ENCODE measurements at regions not wholly inside any gene's neighbourhood (a gene's known extent, or its start where the extent isn't known, plus 50 kb on each side); places are given as distances from the start of the nearest gene placed in this dataset.
"Not testable (repeated sequence)": the region's sequence is repeated elsewhere in the genome, so short reads cannot be mapped to it uniquely, and the experiment has no call there.

- H3K4me1 Mint-ChIP-seq (ENCODE audit: low read depth), result peaks cover 10% of the 10 kb centered on the region
- not testable (repeated sequence) for H3K9me3 Mint-ChIP-seq; DNase-seq; H3K4me3 Mint-ChIP-seq; H3K36me3 Mint-ChIP-seq (ENCODE audit: low read depth); H3K27ac Mint-ChIP-seq
- H3K27me3 Mint-ChIP-seq, result peaks cover 43% of the 10 kb centered on the region
Observed at GRCh38 chr6:165836648-165837047, 173.6 kb upstream of the PDE10A start.

GRCh38 chr6:165835410-165835851 lies 172.4 kb upstream of the PDE10A start:
- H3K9me3 Mint-ChIP-seq, result no peaks in the 10 kb centered on the region
- peaks cover 43% of the 10 kb centered on the region for H3K27me3 Mint-ChIP-seq
- H3K36me3 Mint-ChIP-seq (ENCODE audit: low read depth), result no peaks in the 10 kb centered on the region
- DNase-seq, result no peak
- no peak overlapping the region for H3K4me3 Mint-ChIP-seq
- H3K27ac Mint-ChIP-seq, result no peak overlapping the region
- peaks cover 11% of the 10 kb centered on the region for H3K4me1 Mint-ChIP-seq (ENCODE audit: low read depth)

DNA sequence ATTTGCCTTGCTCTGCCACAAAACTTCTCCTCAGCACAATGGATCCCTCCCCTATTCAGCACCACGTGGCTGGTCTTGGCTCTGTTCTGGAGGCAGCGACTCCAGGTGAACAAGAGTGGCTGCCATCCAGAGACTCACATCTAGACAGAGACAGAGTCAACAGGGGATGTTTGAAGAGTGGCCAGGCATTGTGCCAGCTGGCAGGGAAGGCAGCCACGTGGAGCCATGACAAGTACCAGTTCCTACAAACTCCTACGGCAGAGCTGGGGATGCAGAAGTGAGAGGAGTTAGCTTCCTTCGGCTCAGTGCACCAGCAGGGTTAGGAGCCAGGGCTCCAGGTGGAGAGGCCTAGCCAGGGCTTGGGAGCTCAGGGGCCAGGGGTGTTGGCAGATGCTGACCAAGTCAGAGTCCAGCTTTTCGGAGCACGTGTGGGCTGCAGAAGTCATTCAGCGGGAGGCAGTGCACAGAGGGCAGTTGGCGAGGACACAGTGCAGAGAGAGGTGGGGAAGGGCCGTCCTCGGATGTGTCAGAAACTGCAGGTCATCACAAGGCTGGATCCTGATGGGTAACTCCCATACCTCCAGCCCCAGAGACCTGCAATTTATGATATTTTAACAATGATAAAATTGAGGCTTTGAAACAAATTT lies 171.7 kb upstream of the PDE10A start:
- Mint-ChIP-seq H3K4me3 (no peak overlapping the region), H3K27ac (no peak overlapping the region), H3K27me3 (peaks cover 46% of the 10 kb centered on the region), H3K4me1 (ENCODE audit: low read depth) (peaks cover 11% of the 10 kb centered on the region), H3K36me3 (ENCODE audit: low read depth) (no peaks in the 10 kb centered on the region), H3K9me3 (no peaks in the 10 kb centered on the region)
- no peak for DNase-seq

DNA sequence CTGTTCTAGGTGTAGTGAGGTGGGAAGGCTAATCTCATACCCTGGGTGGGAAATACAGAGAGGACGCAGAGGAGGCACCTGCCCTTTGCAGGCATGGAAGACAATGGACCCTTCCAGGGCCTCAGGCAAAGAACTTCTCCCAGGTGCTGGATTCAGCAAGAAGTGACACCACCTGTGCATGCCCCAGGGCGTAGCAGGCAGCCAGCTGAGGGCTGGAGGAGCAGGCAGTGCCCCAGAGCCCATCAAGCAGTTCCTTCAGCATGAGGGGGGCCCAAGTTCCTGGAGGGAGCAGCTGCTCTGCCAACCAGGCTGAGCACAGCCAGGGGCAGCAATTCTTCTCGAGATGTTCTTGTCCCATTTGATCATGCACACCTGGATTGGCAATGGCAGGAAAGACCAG lies 170.3 kb upstream of the PDE10A start:
- no peaks in the 10 kb centered on the region for H3K36me3 Mint-ChIP-seq (ENCODE audit: low read depth)
- peaks cover 50% of the 10 kb centered on the region for H3K27me3 Mint-ChIP-seq
- no peak overlapping the region for H3K27ac Mint-ChIP-seq
- no peaks in the 10 kb centered on the region for H3K9me3 Mint-ChIP-seq
- DNase-seq, result no peak
- peaks cover 11% of the 10 kb centered on the region for H3K4me1 Mint-ChIP-seq (ENCODE audit: low read depth)
- no peak overlapping the region for H3K4me3 Mint-ChIP-seq

GRCh38 chr6:165831812-165832510 lies 168.9 kb upstream of the PDE10A start:
- H3K4me1 Mint-ChIP-seq (ENCODE audit: low read depth), result peaks cover 11% of the 10 kb centered on the region
- no peak overlapping the region for H3K4me3 Mint-ChIP-seq
- H3K27ac Mint-ChIP-seq, result no peak overlapping the region
- DNase-seq, result no peak
- no peaks in the 10 kb centered on the region for H3K36me3 Mint-ChIP-seq (ENCODE audit: low read depth)
- H3K27me3 Mint-ChIP-seq, result peaks cover 58% of the 10 kb centered on the region
- H3K9me3 Mint-ChIP-seq, result no peaks in the 10 kb centered on the region

GRCh38 chr6:165830761-165831160 lies 167.7 kb upstream of the PDE10A start:
- no peak for DNase-seq
- H3K36me3 Mint-ChIP-seq (ENCODE audit: low read depth), result no peaks in the 10 kb centered on the region
- no peaks in the 10 kb centered on the region for H3K9me3 Mint-ChIP-seq
- H3K4me3 Mint-ChIP-seq, result no peak overlapping the region
- peaks cover 57% of the 10 kb centered on the region for H3K27me3 Mint-ChIP-seq
- H3K4me1 Mint-ChIP-seq (ENCODE audit: low read depth), result peaks cover 11% of the 10 kb centered on the region
- H3K27ac Mint-ChIP-seq, result no peak overlapping the region

DNA sequence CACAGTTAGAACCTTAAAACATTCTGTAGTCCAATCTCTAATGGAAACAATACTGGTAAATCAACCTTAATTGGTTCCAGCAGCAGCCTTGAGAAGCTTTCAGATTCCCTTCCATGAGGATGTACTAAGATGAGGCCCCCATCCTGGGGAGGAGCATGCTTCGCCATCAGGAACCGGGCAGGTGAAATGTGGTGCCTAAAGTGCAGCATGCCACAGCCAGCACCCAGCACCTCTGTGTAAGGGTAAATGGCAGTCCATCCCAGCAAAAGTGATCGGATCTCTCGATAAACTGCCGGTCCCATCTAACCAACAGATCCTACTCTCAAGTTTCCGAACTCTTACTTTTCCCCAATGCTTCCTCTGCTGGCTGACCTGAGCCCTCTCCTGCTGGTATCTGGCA lies 166.3 kb upstream of the PDE10A start:
- peaks cover 45% of the 10 kb centered on the region for H3K27me3 Mint-ChIP-seq

GRCh38 chr6:165827190-165827518 lies 164.1 kb upstream of the PDE10A start:
- no peak overlapping the region for H3K27ac Mint-ChIP-seq
- peaks cover 24% of the 10 kb centered on the region for H3K27me3 Mint-ChIP-seq
- H3K4me3 Mint-ChIP-seq, result no peak overlapping the region
- H3K36me3 Mint-ChIP-seq (ENCODE audit: low read depth), result no peaks in the 10 kb centered on the region
- H3K4me1 Mint-ChIP-seq (ENCODE audit: low read depth), result peaks cover 4% of the 10 kb centered on the region
- DNase-seq, result no peak
- no peaks in the 10 kb centered on the region for H3K9me3 Mint-ChIP-seq

More for the DNA sequence above, 166.3 kb upstream of the PDE10A start:
- Mint-ChIP-seq H3K4me1 (ENCODE audit: low read depth) (peaks cover 11% of the 10 kb centered on the region), H3K27ac (no peak overlapping the region), H3K36me3 (ENCODE audit: low read depth) (no peaks in the 10 kb centered on the region), H3K9me3 (no peaks in the 10 kb centered on the region), H3K4me3 (no peak overlapping the region)
- DNase-seq, result no peak

- Mint-ChIP-seq H3K27ac (no peak overlapping the region), H3K4me1 (ENCODE audit: low read depth) (peaks cover under 1% of the 10 kb centered on the region), H3K4me3 (no peak overlapping the region)
Observed at GRCh38 chr6:165826487-165827189, 163.6 kb upstream of the PDE10A start.

GRCh38 chr6:165825256-165825815 lies 162.3 kb upstream of the PDE10A start:
- Mint-ChIP-seq H3K9me3 (no peaks in the 10 kb centered on the region), H3K27me3 (peaks cover 31% of the 10 kb centered on the region), H3K36me3 (ENCODE audit: low read depth) (no peaks in the 10 kb centered on the region), H3K4me1 (ENCODE audit: low read depth) (no peaks in the 10 kb centered on the region), H3K27ac (no peak overlapping the region), H3K4me3 (no peak overlapping the region)
- DNase-seq, result no peak

More at GRCh38 chr6:165826487-165827189, 163.6 kb upstream of the PDE10A start:
- Mint-ChIP-seq H3K9me3 (no peaks in the 10 kb centered on the region), H3K27me3 (peaks cover 24% of the 10 kb centered on the region), H3K36me3 (ENCODE audit: low read depth) (no peaks in the 10 kb centered on the region)
- no peak for DNase-seq

GRCh38 chr6:165823609-165824326 lies 160.7 kb upstream of the PDE10A start:
- Mint-ChIP-seq H3K36me3 (ENCODE audit: low read depth) (no peaks in the 10 kb centered on the region), H3K27ac (no peak overlapping the region), H3K4me3 (no peak overlapping the region), H3K9me3 (no peaks in the 10 kb centered on the region), H3K4me1 (ENCODE audit: low read depth) (no peaks in the 10 kb centered on the region), H3K27me3 (peaks cover 31% of the 10 kb centered on the region)
- DNase-seq, result no peak

DNA sequence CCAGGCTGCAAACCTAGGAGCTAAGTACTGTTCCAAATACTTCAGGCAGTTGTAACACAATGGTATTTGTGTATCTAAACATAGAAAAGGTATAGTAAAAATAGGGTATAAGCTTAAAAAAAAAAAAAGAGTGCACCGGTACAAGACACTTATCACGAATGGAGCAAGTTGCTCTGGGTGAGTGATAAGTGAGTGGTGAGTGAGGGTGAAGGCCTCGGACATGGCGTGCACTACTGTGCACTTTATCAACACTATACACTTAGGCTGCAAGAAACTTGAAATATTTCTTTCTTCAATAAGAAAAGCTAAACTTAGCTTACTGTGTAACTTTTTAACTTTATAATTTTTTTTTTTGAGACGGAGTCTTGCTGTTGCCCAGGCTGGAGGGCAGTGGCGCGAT lies 159.5 kb upstream of the PDE10A start:
- Mint-ChIP-seq H3K27ac (no peak overlapping the region), H3K4me3 (no peak overlapping the region), H3K27me3 (peaks cover 33% of the 10 kb centered on the region), H3K4me1 (ENCODE audit: low read depth) (no peaks in the 10 kb centered on the region), H3K36me3 (ENCODE audit: low read depth) (no peaks in the 10 kb centered on the region), H3K9me3 (no peaks in the 10 kb centered on the region)
- DNase-seq, result no peak

DNA sequence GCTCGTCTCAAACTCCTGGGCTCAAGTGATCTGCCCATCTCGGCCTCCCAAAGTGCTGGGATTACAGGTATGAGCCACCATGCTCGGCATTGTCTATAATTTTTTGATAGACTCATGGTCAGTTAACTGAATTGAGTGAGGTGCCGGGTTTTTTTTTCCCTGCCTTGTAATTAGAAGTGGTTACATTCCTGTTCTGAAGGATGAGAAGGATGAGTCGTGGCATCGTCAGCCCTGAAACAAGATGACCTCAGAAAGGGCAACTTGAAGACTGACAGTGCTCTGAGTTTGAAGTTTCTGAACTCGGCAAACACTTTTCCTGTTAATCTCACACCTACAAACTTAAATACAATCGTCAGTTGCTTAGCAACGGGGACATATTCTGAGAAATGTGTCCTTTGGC lies 158.7 kb upstream of the PDE10A start:
- peaks cover 35% of the 10 kb centered on the region for H3K27me3 Mint-ChIP-seq
- H3K9me3 Mint-ChIP-seq, result no peaks in the 10 kb centered on the region
- no peak for DNase-seq
- no peaks in the 10 kb centered on the region for H3K4me1 Mint-ChIP-seq (ENCODE audit: low read depth)
- no peaks in the 10 kb centered on the region for H3K36me3 Mint-ChIP-seq (ENCODE audit: low read depth)
- H3K27ac Mint-ChIP-seq, result no peak overlapping the region
- H3K4me3 Mint-ChIP-seq, result no peak overlapping the region

GRCh38 chr6:165820934-165821333 lies 157.9 kb upstream of the PDE10A start:
- peaks cover 39% of the 10 kb centered on the region for H3K27me3 Mint-ChIP-seq
- H3K9me3 Mint-ChIP-seq, result no peaks in the 10 kb centered on the region
- no peaks in the 10 kb centered on the region for H3K36me3 Mint-ChIP-seq (ENCODE audit: low read depth)
- H3K4me1 Mint-ChIP-seq (ENCODE audit: low read depth), result no peaks in the 10 kb centered on the region
- no peak for DNase-seq
- H3K27ac Mint-ChIP-seq, result no peak overlapping the region
- H3K4me3 Mint-ChIP-seq, result no peak overlapping the region
